Right renal pelvis (tissue), 4 donors: ENCODE measurements at regions not wholly inside any gene's neighbourhood (a gene's known extent, or its start where the extent isn't known, plus 50 kb on each side); places are given as distances from the start of the nearest gene placed in this dataset.

Experiments used
- DNase-seq, 4 donors: peaks; one replicate each; pipeline ENCODE4 v3.0.0-alpha.2; 2013; ENCODE audit warnings: low read depth in 4 of 4, low spot score in 3 of 4, missing footprints in 1 of 4

GRCh38 chr3:151990696-151991376 lies 117.4 kb downstream of the SUCNR1 start:
- no peak for DNase-seq

GRCh38 chr3:151992326-151993041 lies 119.0 kb downstream of the SUCNR1 start:
- DNase-seq, result no peak

GRCh38 chr3:151995091-151995490 lies 121.6 kb downstream of the SUCNR1 start:
- DNase-seq, result no peak

- DNase-seq, result no peak
Measured at GRCh38 chr3:151998744-151999143, 125.3 kb downstream of the SUCNR1 start.

- no peak for DNase-seq
Measured at GRCh38 chr3:151999936-152000335, 126.5 kb downstream of the SUCNR1 start.

GRCh38 chr3:152011812-152012735 lies 138.6 kb downstream of the SUCNR1 start:
- no peak for DNase-seq

GRCh38 chr3:152019508-152019907 lies 146.1 kb downstream of the SUCNR1 start:
- DNase-seq, result no peak

GRCh38 chr3:152021951-152022461 lies 148.6 kb downstream of the SUCNR1 start:
- DNase-seq, result no peak

GRCh38 chr3:152026033-152026556 lies 152.7 kb downstream of the SUCNR1 start:
- no peak for DNase-seq

- DNase-seq, result no peak
Measured at GRCh38 chr3:152030320-152030719, 156.9 kb downstream of the SUCNR1 start.

- no peak for DNase-seq
Measured at GRCh38 chr3:152031321-152031720, 157.9 kb downstream of the SUCNR1 start.

- no peak for DNase-seq
Measured at GRCh38 chr3:152037297-152037696, 163.9 kb downstream of the SUCNR1 start.

- no peak for DNase-seq
Measured at GRCh38 chr3:152037953-152038352, 164.5 kb downstream of the SUCNR1 start.

- DNase-seq, result no peak
Measured at GRCh38 chr3:152038490-152038889, 165.0 kb downstream of the SUCNR1 start.

- DNase-seq, result no peak
Measured at GRCh38 chr3:152039887-152040286, 166.4 kb downstream of the SUCNR1 start.

- no peak for DNase-seq
Measured at GRCh38 chr3:152040319-152040718, 166.9 kb downstream of the SUCNR1 start.

GRCh38 chr3:152043620-152044019 lies 170.2 kb downstream of the SUCNR1 start:
- no peak for DNase-seq

- no peak for DNase-seq
Measured at GRCh38 chr3:152046280-152046679, 172.8 kb downstream of the SUCNR1 start.

- no peak for DNase-seq
Measured at GRCh38 chr3:152047465-152047864, 174.0 kb downstream of the SUCNR1 start.

- DNase-seq, result no peak
Measured at GRCh38 chr3:152048831-152049230, 175.4 kb downstream of the SUCNR1 start.

GRCh38 chr3:152050903-152051302 lies 177.5 kb downstream of the SUCNR1 start:
- no peak for DNase-seq
